Psoas muscle (tissue), 7 donors: ENCODE measurements at regions not wholly inside any gene's neighbourhood (a gene's known extent, or its start where the extent isn't known, plus 50 kb on each side); places are given as distances from the start of the nearest gene placed in this dataset.

Experiments used
- ATAC-seq, 4 donors: fragments of 200-7000 bp; cut with Tn5 transposase; one replicate each; pipeline ENCODE4 v1.9.1; 2020; ENCODE audit warnings: moderate library complexity in 3 of 4, mild to moderate bottlenecking in 2 of 4
- DNase-seq, 2 donors: peaks; one replicate each; pipeline ENCODE4 v3.0.0-alpha.2; 2020
- H3K27ac ChIP-seq: fragments of 200-600 bp; one replicate; pipeline ENCODE4 v1.8.0; 2022
- H3K27me3 ChIP-seq, 3 donors: fragments of 200-600 bp in 1 of 3; one replicate each; pipeline versions ENCODE4 v1.6.1 to v1.8.0; 2013 to 2022; ENCODE audit warnings: low read length in 2 of 3, mild to moderate bottlenecking in 2 of 3, moderate library complexity in 1 of 3; ENCODE audit not compliant: insufficient read depth in 3 of 3
- H3K36me3 ChIP-seq, 2 donors: fragments of 200-600 bp in 1 of 2; one replicate each; pipeline versions ENCODE4 v1.6.1 to v1.8.0; 2013 to 2022; ENCODE audit warnings: low read depth in 1 of 2, mild to moderate bottlenecking in 1 of 2, moderate library complexity in 1 of 2; ENCODE audit not compliant: insufficient read depth in 1 of 2
- H3K4me1 ChIP-seq: fragments of 200-600 bp; one replicate; pipeline ENCODE4 v1.8.0; 2022
- H3K4me3 ChIP-seq: fragments of 200-600 bp; one replicate; pipeline ENCODE4 v1.8.0; 2022; ENCODE audit warnings: mild to moderate bottlenecking
- H3K9me3 ChIP-seq: fragments of 200-600 bp; one replicate; pipeline ENCODE4 v1.8.0; 2022
- CTCF ChIP-seq: fragments of 200-600 bp; IDR thresholded peaks from one replicate; pipeline ENCODE4 v1.8.0; 2022; ENCODE audit warnings: antibody characterized with exemption
- WGBS, 3 donors: extraction: QIAGEN DNeasy Blood & Tissue Kit; methylation state at CpG; one replicate each; pipeline versions ENCODE4 v1.1.6 to v1.1.7; 2013; 5-methylcytosine and 5-hydroxymethylcytosine counted together
- intact Hi-C, 2 donors: fragments of 100-400 bp; cut with DNase I; formaldehyde crosslinking; loops; one replicate each; pipeline versions ENCODE4 v1.11.0 to v1.14.2; 2022
- donor health status: healthy with polysubstance abuse.
- donor health status: DM: no; HTN: no; CAD: no; lungs with moderate emphysema.
- donor health status: Bipolar disorder and iron deficiency.
- donor health status: healthy.
- donor health status: DM: yes; HTN: yes; CAD: no.
- donor health status: DM: no; HTN: no; CAD: no.
- donor health status: DM: yes; HTN: yes; CAD: no.

- no peaks in the 10 kb centered on the region for H3K9me3 ChIP-seq
- no peak overlapping the region for H3K27ac ChIP-seq
- no peaks in the 10 kb centered on the region for H3K36me3 ChIP-seq
- no peak for TF ChIP-seq CTCF
- intact Hi-C loops, result no loop called here
- DNase-seq, result no peak
- H3K4me3 ChIP-seq, result no peak overlapping the region
- no peaks in the 10 kb centered on the region for H3K27me3 ChIP-seq
- no peak for ATAC-seq
- no peaks in the 10 kb centered on the region for H3K4me1 ChIP-seq
- WGBS, 3 donors, result 23 to 33% (median 30%) methylated on average over 10 of the region's 10 CpGs
Measured at GRCh38 chr7:153386556-153386955, 627.0 kb downstream of the ACTR3B start.

- Histone ChIP-seq H3K36me3 (no peaks in the 10 kb centered on the region), H3K27ac (no peak overlapping the region), H3K9me3 (no peaks in the 10 kb centered on the region), H3K27me3 (no peaks in the 10 kb centered on the region), H3K4me3 (no peak overlapping the region), H3K4me1 (no peaks in the 10 kb centered on the region)
- intact Hi-C loops, result no loop called here
- no peak for DNase-seq
- ATAC-seq, result no peak
- no peak for TF ChIP-seq CTCF
Measured at GRCh38 chr7:153388611-153389010, 629.1 kb downstream of the ACTR3B start.

GRCh38 chr7:153389261-153389660 is 629.7 kb downstream of the ACTR3B start:
- DNase-seq, result no peak
- ATAC-seq, result peak in 2 of 4 donors; percentile 67 to 76
- Histone ChIP-seq H3K4me1 (no peaks in the 10 kb centered on the region), H3K27ac (no peak overlapping the region), H3K27me3 (no peaks in the 10 kb centered on the region), H3K36me3 (no peaks in the 10 kb centered on the region), H3K9me3 (no peaks in the 10 kb centered on the region), H3K4me3 (no peak overlapping the region)
- TF ChIP-seq CTCF, result no peak
- 54 to 71% (median 57%) methylated on average over 3 of the region's 3 CpGs for WGBS, 3 donors
- intact Hi-C loops, result no loop called here

- Histone ChIP-seq H3K27me3 (no peaks in the 10 kb centered on the region), H3K9me3 (no peaks in the 10 kb centered on the region), H3K36me3 (no peaks in the 10 kb centered on the region), H3K4me3 (no peak overlapping the region), H3K27ac (no peak overlapping the region), H3K4me1 (no peaks in the 10 kb centered on the region)
- ATAC-seq (no peak), DNase-seq (no peak)
- 31 to 41% (median 34%) methylated on average over 2 of the region's 2 CpGs for WGBS, 3 donors
- intact Hi-C loops, result no loop called here
- TF ChIP-seq CTCF, result no peak
Measured at GRCh38 chr7:153390955-153391354, 631.4 kb downstream of the ACTR3B start.

GRCh38 chr7:153392726-153393125 is 633.2 kb downstream of the ACTR3B start:
- no peak for TF ChIP-seq CTCF
- Histone ChIP-seq H3K9me3 (no peaks in the 10 kb centered on the region), H3K36me3 (no peaks in the 10 kb centered on the region), H3K4me3 (no peak overlapping the region), H3K27me3 (no peaks in the 10 kb centered on the region), H3K27ac (no peak overlapping the region), H3K4me1 (no peaks in the 10 kb centered on the region)
- ATAC-seq (no peak), DNase-seq (no peak)
- intact Hi-C loops, result no loop called here
